ENCODE measurements at regions not wholly inside any gene's neighbourhood (a gene's known extent, or its start where the extent isn't known, plus 50 kb on each side); places are given as distances from the start of the nearest gene placed in this dataset.
"Not testable (repeated sequence)": the region's sequence is repeated elsewhere in the genome, so short reads cannot be mapped to it uniquely, and the experiment has no call there.

GRCh38 chr10:35938160-35938559 is 296.1 kb upstream of the FZD8 start:
- Histone ChIP-seq H3K4me1 (ENCODE audit: control extremely low read depth in 1 of 4, control insufficient read depth in 4 of 4, insufficient read depth in 4 of 4, low read length in 3 of 4) (no peaks in the 10 kb centered on the region), H3K36me3 (ENCODE audit: control insufficient read depth in 4 of 4, insufficient read depth in 4 of 4, low read length in 3 of 4) (no peaks in the 10 kb centered on the region), H3K27ac (ENCODE audit: insufficient read depth in 1 of 2, low read depth in 1 of 2, low read length in 2 of 2, poor library complexity in 1 of 2, severe bottlenecking in 2 of 2) (no peak overlapping the region), H3K27me3 (replicated peaks in 2 of 5; ENCODE audit: control insufficient read depth in 4 of 5, insufficient read depth in 5 of 5, low read length in 4 of 5) (no peaks in the 10 kb centered on the region), H3K9me3 (ENCODE audit: control extremely low read depth in 1 of 5, control insufficient read depth in 4 of 5, insufficient read depth in 2 of 5, low read depth in 1 of 5, low read length in 4 of 5) (peaks cover 0 to 2% (median 0%) of the 10 kb centered on the region in 5 experiments), H3K4me3 (ENCODE audit: control insufficient read depth in 1 of 7, extremely low read depth in 1 of 7, insufficient read depth in 4 of 7, low read depth in 2 of 7, low read length in 6 of 7) (no peak overlapping the region)
- DNase-seq = no peak
- CTCF ChIA-PET = no interaction called here
- POLR2A ChIA-PET = no interaction called here
- no CpG with 5 or more reads among the region's 5 CpGs for WGBS (ENCODE audit: insufficient coverage)

- H3K9me3 ChIP-seq (ENCODE audit: control extremely low read depth in 1 of 5, control insufficient read depth in 4 of 5, insufficient read depth in 2 of 5, low read depth in 1 of 5, low read length in 4 of 5) = peaks cover 0 to 2% (median 0%) of the 10 kb centered on the region in 5 experiments
- H3K4me1 ChIP-seq (ENCODE audit: control extremely low read depth in 1 of 4, control insufficient read depth in 4 of 4, insufficient read depth in 4 of 4, low read length in 3 of 4) = no peaks in the 10 kb centered on the region
- 92% methylated on average over 7 of the region's 7 CpGs for WGBS (ENCODE audit: insufficient coverage)
- H3K4me3 ChIP-seq (ENCODE audit: control insufficient read depth in 1 of 7, extremely low read depth in 1 of 7, insufficient read depth in 4 of 7, low read depth in 2 of 7, low read length in 6 of 7) = no peak overlapping the region
- ChIA-PET CTCF (no interaction called here), POLR2A (no interaction called here)
- no peaks in the 10 kb centered on the region for H3K27me3 ChIP-seq (replicated peaks in 2 of 5; ENCODE audit: control insufficient read depth in 4 of 5, insufficient read depth in 5 of 5, low read length in 4 of 5)
- no peaks in the 10 kb centered on the region for H3K36me3 ChIP-seq (ENCODE audit: control insufficient read depth in 4 of 4, insufficient read depth in 4 of 4, low read length in 3 of 4)
- no peak for DNase-seq
- H3K27ac ChIP-seq (ENCODE audit: insufficient read depth in 1 of 2, low read depth in 1 of 2, low read length in 2 of 2, poor library complexity in 1 of 2, severe bottlenecking in 2 of 2) = no peak overlapping the region
Measured at GRCh38 chr10:35937546-35937945, 295.4 kb upstream of the FZD8 start.

- 100% methylated on average over 4 of the region's 5 CpGs for WGBS (ENCODE audit: insufficient coverage)
- Histone ChIP-seq H3K4me1 (ENCODE audit: control extremely low read depth in 1 of 4, control insufficient read depth in 4 of 4, insufficient read depth in 4 of 4, low read length in 3 of 4) (no peaks in the 10 kb centered on the region), H3K36me3 (ENCODE audit: control insufficient read depth in 4 of 4, insufficient read depth in 4 of 4, low read length in 3 of 4) (no peaks in the 10 kb centered on the region), H3K27ac (ENCODE audit: insufficient read depth in 1 of 2, low read depth in 1 of 2, low read length in 2 of 2, poor library complexity in 1 of 2, severe bottlenecking in 2 of 2) (no peak overlapping the region), H3K9me3 (ENCODE audit: control extremely low read depth in 1 of 5, control insufficient read depth in 4 of 5, insufficient read depth in 2 of 5, low read depth in 1 of 5, low read length in 4 of 5) (peaks cover 0 to 2% (median 0%) of the 10 kb centered on the region in 5 experiments), H3K4me3 (ENCODE audit: control insufficient read depth in 1 of 7, extremely low read depth in 1 of 7, insufficient read depth in 4 of 7, low read depth in 2 of 7, low read length in 6 of 7) (no peak overlapping the region), H3K27me3 (replicated peaks in 2 of 5; ENCODE audit: control insufficient read depth in 4 of 5, insufficient read depth in 5 of 5, low read length in 4 of 5) (no peaks in the 10 kb centered on the region)
- POLR2A ChIA-PET = no interaction called here
- CTCF ChIA-PET = no interaction called here
- DNase-seq = no peak
Measured at GRCh38 chr10:35934642-35934995, 292.5 kb upstream of the FZD8 start.

GRCh38 chr10:35933940-35934641 is 292.0 kb upstream of the FZD8 start:
- no peaks in the 10 kb centered on the region for H3K36me3 ChIP-seq (ENCODE audit: control insufficient read depth in 4 of 4, insufficient read depth in 4 of 4, low read length in 3 of 4)
- 96% methylated on average over 3 of the region's 5 CpGs for WGBS (ENCODE audit: insufficient coverage)
- H3K4me3 ChIP-seq (ENCODE audit: control insufficient read depth in 1 of 7, extremely low read depth in 1 of 7, insufficient read depth in 4 of 7, low read depth in 2 of 7, low read length in 6 of 7) = no peak overlapping the region
- CTCF ChIA-PET = no interaction called here
- DNase-seq = no peak
- no peaks in the 10 kb centered on the region for H3K4me1 ChIP-seq (ENCODE audit: control extremely low read depth in 1 of 4, control insufficient read depth in 4 of 4, insufficient read depth in 4 of 4, low read length in 3 of 4)
- no peaks in the 10 kb centered on the region for H3K27me3 ChIP-seq (replicated peaks in 2 of 5; ENCODE audit: control insufficient read depth in 4 of 5, insufficient read depth in 5 of 5, low read length in 4 of 5)
- H3K27ac ChIP-seq (ENCODE audit: insufficient read depth in 1 of 2, low read depth in 1 of 2, low read length in 2 of 2, poor library complexity in 1 of 2, severe bottlenecking in 2 of 2) = no peak overlapping the region
- POLR2A ChIA-PET = no interaction called here
- H3K9me3 ChIP-seq (ENCODE audit: control extremely low read depth in 1 of 5, control insufficient read depth in 4 of 5, insufficient read depth in 2 of 5, low read depth in 1 of 5, low read length in 4 of 5) = peaks cover 0 to 2% (median 0%) of the 10 kb centered on the region in 5 experiments

- Histone ChIP-seq H3K27me3 (replicated peaks in 2 of 5; ENCODE audit: control insufficient read depth in 4 of 5, insufficient read depth in 5 of 5, low read length in 4 of 5) (no peaks in the 10 kb centered on the region), H3K4me3 (ENCODE audit: control insufficient read depth in 1 of 7, extremely low read depth in 1 of 7, insufficient read depth in 4 of 7, low read depth in 2 of 7, low read length in 6 of 7) (no peak overlapping the region), H3K36me3 (ENCODE audit: control insufficient read depth in 4 of 4, insufficient read depth in 4 of 4, low read length in 3 of 4) (no peaks in the 10 kb centered on the region), H3K27ac (ENCODE audit: insufficient read depth in 1 of 2, low read depth in 1 of 2, low read length in 2 of 2, poor library complexity in 1 of 2, severe bottlenecking in 2 of 2) (no peak overlapping the region), H3K9me3 (ENCODE audit: control extremely low read depth in 1 of 5, control insufficient read depth in 4 of 5, insufficient read depth in 2 of 5, low read depth in 1 of 5, low read length in 4 of 5) (peaks cover 0 to 2% (median 0%) of the 10 kb centered on the region in 5 experiments), H3K4me1 (ENCODE audit: control extremely low read depth in 1 of 4, control insufficient read depth in 4 of 4, insufficient read depth in 4 of 4, low read length in 3 of 4) (no peaks in the 10 kb centered on the region)
- ChIA-PET POLR2A (no interaction called here), CTCF (no interaction called here)
- no peak for DNase-seq
- WGBS (ENCODE audit: insufficient coverage) = no CpG with 5 or more reads among the region's 1 CpG
Measured at GRCh38 chr10:35933491-35933890, 291.4 kb upstream of the FZD8 start.

GRCh38 chr10:35929962-35930361 is 287.9 kb upstream of the FZD8 start:
- CTCF ChIA-PET; H3K27ac ChIP-seq (ENCODE audit: insufficient read depth in 1 of 2, low read depth in 1 of 2, low read length in 2 of 2, poor library complexity in 1 of 2, severe bottlenecking in 2 of 2); POLR2A ChIA-PET; H3K27me3 ChIP-seq (replicated peaks in 2 of 5; ENCODE audit: control insufficient read depth in 4 of 5, insufficient read depth in 5 of 5, low read length in 4 of 5); H3K4me3 ChIP-seq (ENCODE audit: control insufficient read depth in 1 of 7, extremely low read depth in 1 of 7, insufficient read depth in 4 of 7, low read depth in 2 of 7, low read length in 6 of 7); DNase-seq; H3K9me3 ChIP-seq (ENCODE audit: control extremely low read depth in 1 of 5, control insufficient read depth in 4 of 5, insufficient read depth in 2 of 5, low read depth in 1 of 5, low read length in 4 of 5); H3K36me3 ChIP-seq (ENCODE audit: control insufficient read depth in 4 of 4, insufficient read depth in 4 of 4, low read length in 3 of 4); H3K4me1 ChIP-seq (ENCODE audit: control extremely low read depth in 1 of 4, control insufficient read depth in 4 of 4, insufficient read depth in 4 of 4, low read length in 3 of 4): not testable (repeated sequence)
- WGBS (ENCODE audit: insufficient coverage) = 100% methylated on average over 1 of the region's 2 CpGs

- POLR2A ChIA-PET = no interaction called here
- H3K9me3 ChIP-seq (ENCODE audit: control extremely low read depth in 1 of 5, control insufficient read depth in 4 of 5, insufficient read depth in 2 of 5, low read depth in 1 of 5, low read length in 4 of 5) = peaks cover 0 to 2% (median 0%) of the 10 kb centered on the region in 5 experiments
- 89% methylated on average over 4 of the region's 6 CpGs for WGBS (ENCODE audit: insufficient coverage)
- no peaks in the 10 kb centered on the region for H3K4me1 ChIP-seq (ENCODE audit: control extremely low read depth in 1 of 4, control insufficient read depth in 4 of 4, insufficient read depth in 4 of 4, low read length in 3 of 4)
- no peaks in the 10 kb centered on the region for H3K27me3 ChIP-seq (replicated peaks in 2 of 5; ENCODE audit: control insufficient read depth in 4 of 5, insufficient read depth in 5 of 5, low read length in 4 of 5)
- CTCF ChIA-PET = no interaction called here
- H3K36me3 ChIP-seq (ENCODE audit: control insufficient read depth in 4 of 4, insufficient read depth in 4 of 4, low read length in 3 of 4) = no peaks in the 10 kb centered on the region
- DNase-seq = no peak
- no peak overlapping the region for H3K27ac ChIP-seq (ENCODE audit: insufficient read depth in 1 of 2, low read depth in 1 of 2, low read length in 2 of 2, poor library complexity in 1 of 2, severe bottlenecking in 2 of 2)
- H3K4me3 ChIP-seq (ENCODE audit: control insufficient read depth in 1 of 7, extremely low read depth in 1 of 7, insufficient read depth in 4 of 7, low read depth in 2 of 7, low read length in 6 of 7) = no peak overlapping the region
Measured at GRCh38 chr10:35928748-35929147, 286.7 kb upstream of the FZD8 start.
